H1 (cell line): ENCODE measurements at regions not wholly inside any gene's neighbourhood (a gene's known extent, or its start where the extent isn't known, plus 50 kb on each side); places are given as distances from the start of the nearest gene placed in this dataset.

Experiments
- EP300 ChIP-seq, 2 experiments: IDR thresholded peaks; 1 replicate in 1 of 2; 2 replicates in 1 of 2; pipeline ENCODE4 v1.6.1; 2011 to 2012; ENCODE audit warnings: low read depth in 2 of 2, low read length in 2 of 2, mild to moderate bottlenecking in 2 of 2, borderline replicate concordance in 1 of 2, inconsistent platforms in 1 of 2, moderate library complexity in 1 of 2
- EZH2 ChIP-seq: fragments of 200-600 bp; sonication (generic); IDR thresholded peaks from 2 replicates; pipeline ENCODE4 v1.7.1; 2012; ENCODE audit warnings: low read depth, mild to moderate bottlenecking, moderate library complexity, low read length, inconsistent platforms; ENCODE audit not compliant: severe bottlenecking
- KDM5A ChIP-seq: fragments of 200-600 bp; IDR thresholded peaks from 2 replicates; pipeline ENCODE4 v1.7.1; 2012; ENCODE audit warnings: mild to moderate bottlenecking, low read length, inconsistent platforms, mixed read lengths
- POLR2A ChIP-seq, 2 experiments: IDR thresholded peaks; 1 replicate in 1 of 2; 2 replicates in 1 of 2; pipeline ENCODE4 v1.6.1; 2011; ENCODE audit warnings: low read depth in 2 of 2, low read length in 2 of 2, mild to moderate bottlenecking in 2 of 2; ENCODE audit errors: control extremely low read depth in 1 of 2
- POLR2AphosphoS5 ChIP-seq: IDR thresholded peaks from 2 replicates; pipeline ENCODE4 v1.6.1; 2011; ENCODE audit warnings: low read depth, low read length
- TEAD4 ChIP-seq: IDR thresholded peaks from 2 replicates; pipeline ENCODE4 v1.6.1; 2012; ENCODE audit warnings: low read depth, low read length, inconsistent platforms, mixed read lengths
- TF ChIP-seq, protein P1 (sequence below), 3 experiments: IDR thresholded peaks; 1 replicate in 2 of 3; 2 replicates in 1 of 3; pipeline versions ENCODE4 v1.5.1 to v1.6.1; 2011; ENCODE audit warnings: low read length in 3 of 3, mild to moderate bottlenecking in 3 of 3, inconsistent platforms in 2 of 3, low read depth in 1 of 3, moderate library complexity in 1 of 3; ENCODE audit not compliant: insufficient read depth in 1 of 3; ENCODE audit errors: control extremely low read depth in 1 of 3
- TF ChIP-seq, protein P2 (sequence below): IDR thresholded peaks from 2 replicates; pipeline ENCODE4 v1.6.1; 2012; ENCODE audit warnings: low read length, inconsistent platforms
- TF ChIP-seq, protein P3 (sequence below): IDR thresholded peaks from 2 replicates; pipeline ENCODE4 v1.6.1; 2012; ENCODE audit warnings: inconsistent platforms

DNA sequence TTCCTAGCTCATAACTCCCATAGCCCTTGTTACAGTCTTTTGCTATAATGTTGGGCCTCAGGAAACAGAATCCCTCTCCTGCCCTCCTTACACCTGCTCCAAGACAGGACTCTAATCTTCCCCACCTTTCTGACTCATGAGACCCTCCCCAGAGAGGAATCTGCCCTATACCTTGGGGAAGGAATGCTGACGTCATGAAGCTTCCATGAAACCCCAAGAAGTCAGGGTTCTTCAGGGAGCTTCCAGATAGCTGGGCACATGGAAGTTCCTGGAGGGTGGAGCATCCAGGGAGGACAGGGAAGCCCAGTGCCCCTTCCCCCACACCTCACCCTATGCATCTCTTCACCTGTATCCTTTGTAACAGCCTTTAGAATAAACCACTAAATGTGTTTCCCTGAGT lies 285.7 kb downstream of the SOX9 start:
- TF ChIP-seq TEAD4 (no peak), EZH2 (no peak), POLR2A (IDR thresholded peaks at IDR 0.05; ENCODE audit: control extremely low read depth in 1 of 2, low read depth in 2 of 2, low read length in 2 of 2) (no peak), EP300 (IDR thresholded peaks at IDR 0.05; ENCODE audit: borderline replicate concordance in 1 of 2, low read depth in 2 of 2, low read length in 2 of 2) (no peak), KDM5A (no peak), POLR2AphosphoS5 (no peak)
- TF ChIP-seq, protein P1, sequence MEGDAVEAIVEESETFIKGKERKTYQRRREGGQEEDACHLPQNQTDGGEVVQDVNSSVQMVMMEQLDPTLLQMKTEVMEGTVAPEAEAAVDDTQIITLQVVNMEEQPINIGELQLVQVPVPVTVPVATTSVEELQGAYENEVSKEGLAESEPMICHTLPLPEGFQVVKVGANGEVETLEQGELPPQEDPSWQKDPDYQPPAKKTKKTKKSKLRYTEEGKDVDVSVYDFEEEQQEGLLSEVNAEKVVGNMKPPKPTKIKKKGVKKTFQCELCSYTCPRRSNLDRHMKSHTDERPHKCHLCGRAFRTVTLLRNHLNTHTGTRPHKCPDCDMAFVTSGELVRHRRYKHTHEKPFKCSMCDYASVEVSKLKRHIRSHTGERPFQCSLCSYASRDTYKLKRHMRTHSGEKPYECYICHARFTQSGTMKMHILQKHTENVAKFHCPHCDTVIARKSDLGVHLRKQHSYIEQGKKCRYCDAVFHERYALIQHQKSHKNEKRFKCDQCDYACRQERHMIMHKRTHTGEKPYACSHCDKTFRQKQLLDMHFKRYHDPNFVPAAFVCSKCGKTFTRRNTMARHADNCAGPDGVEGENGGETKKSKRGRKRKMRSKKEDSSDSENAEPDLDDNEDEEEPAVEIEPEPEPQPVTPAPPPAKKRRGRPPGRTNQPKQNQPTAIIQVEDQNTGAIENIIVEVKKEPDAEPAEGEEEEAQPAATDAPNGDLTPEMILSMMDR (IDR thresholded peaks at IDR 0.05; ENCODE audit: control extremely low read depth in 1 of 3, insufficient read depth in 1 of 3, low read depth in 1 of 3, low read length in 3 of 3), result no peak
- TF ChIP-seq, protein P2, sequence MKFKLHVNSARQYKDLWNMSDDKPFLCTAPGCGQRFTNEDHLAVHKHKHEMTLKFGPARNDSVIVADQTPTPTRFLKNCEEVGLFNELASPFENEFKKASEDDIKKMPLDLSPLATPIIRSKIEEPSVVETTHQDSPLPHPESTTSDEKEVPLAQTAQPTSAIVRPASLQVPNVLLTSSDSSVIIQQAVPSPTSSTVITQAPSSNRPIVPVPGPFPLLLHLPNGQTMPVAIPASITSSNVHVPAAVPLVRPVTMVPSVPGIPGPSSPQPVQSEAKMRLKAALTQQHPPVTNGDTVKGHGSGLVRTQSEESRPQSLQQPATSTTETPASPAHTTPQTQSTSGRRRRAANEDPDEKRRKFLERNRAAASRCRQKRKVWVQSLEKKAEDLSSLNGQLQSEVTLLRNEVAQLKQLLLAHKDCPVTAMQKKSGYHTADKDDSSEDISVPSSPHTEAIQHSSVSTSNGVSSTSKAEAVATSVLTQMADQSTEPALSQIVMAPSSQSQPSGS, result no peak
- TF ChIP-seq, protein P3, sequence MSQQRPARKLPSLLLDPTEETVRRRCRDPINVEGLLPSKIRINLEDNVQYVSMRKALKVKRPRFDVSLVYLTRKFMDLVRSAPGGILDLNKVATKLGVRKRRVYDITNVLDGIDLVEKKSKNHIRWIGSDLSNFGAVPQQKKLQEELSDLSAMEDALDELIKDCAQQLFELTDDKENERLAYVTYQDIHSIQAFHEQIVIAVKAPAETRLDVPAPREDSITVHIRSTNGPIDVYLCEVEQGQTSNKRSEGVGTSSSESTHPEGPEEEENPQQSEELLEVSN, result no peak
